HG02885 (cell line): ENCODE measurements at regions not wholly inside any gene's neighbourhood (a gene's known extent, or its start where the extent isn't known, plus 50 kb on each side); places are given as distances from the start of the nearest gene placed in this dataset.

Experiments
- ATAC-seq: cut with Tn5 transposase; IDR thresholded peaks from one replicate; pipeline ENCODE4 v1.9.1; 2021; ENCODE audit warnings: mild to moderate bottlenecking; ENCODE audit not compliant: unreplicated experiment, poor library complexity

DNA sequence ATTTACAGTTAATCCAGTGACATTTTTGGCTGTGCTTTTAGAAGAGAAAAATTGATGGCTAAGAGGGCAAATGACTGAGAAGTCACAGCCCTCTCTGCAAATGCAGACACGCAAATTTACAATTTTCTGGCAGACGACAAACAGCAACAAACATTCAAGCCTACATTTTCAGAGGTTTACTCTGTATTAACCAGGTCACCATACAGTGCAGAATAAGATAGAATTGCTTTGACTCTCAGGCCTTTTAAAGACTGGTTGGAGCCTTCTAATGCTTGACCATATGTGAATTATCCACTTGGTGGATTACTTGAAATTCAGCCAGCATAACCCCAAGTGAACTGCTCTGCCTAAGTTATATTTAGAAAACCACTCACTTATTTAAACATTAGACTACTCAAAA lies 65.5 kb upstream of the FOXN2 start:
- no peak for ATAC-seq

DNA sequence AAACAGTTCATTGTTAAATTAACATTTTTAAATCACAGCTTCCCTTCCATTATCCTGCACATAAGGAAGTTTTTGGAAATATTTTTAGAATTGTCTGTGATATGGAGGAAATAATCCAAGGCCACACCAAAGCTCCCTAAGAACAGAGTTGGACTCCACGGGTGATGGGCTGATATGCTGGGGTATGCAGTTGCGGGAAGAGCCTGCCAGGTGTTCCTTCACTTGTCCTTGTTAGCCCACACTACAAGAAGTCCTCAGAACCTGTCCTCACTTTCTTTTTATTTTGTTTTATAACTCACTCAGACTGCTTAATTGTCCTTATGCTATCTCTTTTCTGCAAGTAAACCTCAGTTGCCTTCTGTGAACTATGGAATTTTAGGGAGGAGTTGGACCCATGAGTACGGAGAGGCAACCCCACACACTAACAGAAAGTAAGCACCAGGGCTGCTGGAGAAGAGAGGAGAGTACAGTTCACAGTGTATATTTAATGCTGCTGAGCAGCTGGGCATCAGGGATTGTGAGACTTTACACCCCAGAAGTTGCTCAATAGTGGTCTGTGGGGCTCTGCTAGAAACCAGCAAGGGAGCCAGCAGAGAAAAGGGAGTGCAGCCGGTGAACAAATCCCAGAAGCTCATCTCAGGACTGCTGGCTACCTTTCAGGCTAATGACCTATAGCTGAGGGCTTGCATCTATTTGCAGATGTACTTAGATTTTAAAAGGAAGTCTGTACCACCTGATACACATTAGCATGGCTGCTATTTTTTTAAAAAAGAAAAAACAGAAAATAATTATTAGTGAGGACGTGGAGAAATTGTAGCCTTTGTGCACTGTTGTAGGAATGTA lies 64.6 kb upstream of the FOXN2 start:
- ATAC-seq, result no peak

DNA sequence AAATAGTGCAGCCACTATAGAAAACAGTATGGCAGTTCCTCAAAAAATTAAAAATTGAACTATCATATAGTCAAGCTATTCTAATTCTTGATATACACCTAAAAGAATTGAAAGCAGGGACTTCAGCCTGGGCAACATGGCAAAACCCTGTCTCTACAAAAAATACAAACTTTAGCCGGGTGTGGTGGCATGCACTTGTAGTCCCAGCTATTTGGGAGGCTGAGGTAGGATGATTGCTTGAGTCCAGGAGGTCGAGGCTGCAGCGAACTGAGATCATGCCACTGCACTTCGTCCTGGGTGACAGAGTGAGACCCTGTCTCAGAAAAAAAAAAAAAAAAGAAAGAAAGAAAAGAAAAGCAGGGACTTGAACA lies 64.0 kb upstream of the FOXN2 start:
- no peak for ATAC-seq

DNA sequence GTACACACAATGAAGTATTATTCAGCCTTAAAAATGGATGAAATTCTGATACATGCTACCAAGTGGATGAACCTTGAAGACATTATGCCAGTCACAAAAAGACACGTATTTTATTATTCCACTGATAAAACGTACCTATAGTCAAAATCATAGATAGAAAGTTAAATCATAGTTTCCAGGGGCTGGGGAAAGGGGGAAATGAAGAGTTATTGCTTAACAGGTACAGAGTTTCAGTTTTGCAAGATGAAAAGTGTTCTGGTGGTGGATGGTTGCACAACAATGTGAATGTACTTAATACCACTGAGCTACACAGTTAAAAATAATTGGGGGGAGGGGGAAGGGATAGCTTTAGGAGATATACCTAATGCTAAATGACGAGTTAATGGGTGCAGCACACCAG lies 63.5 kb upstream of the FOXN2 start:
- ATAC-seq, result peak; percentile 47

DNA sequence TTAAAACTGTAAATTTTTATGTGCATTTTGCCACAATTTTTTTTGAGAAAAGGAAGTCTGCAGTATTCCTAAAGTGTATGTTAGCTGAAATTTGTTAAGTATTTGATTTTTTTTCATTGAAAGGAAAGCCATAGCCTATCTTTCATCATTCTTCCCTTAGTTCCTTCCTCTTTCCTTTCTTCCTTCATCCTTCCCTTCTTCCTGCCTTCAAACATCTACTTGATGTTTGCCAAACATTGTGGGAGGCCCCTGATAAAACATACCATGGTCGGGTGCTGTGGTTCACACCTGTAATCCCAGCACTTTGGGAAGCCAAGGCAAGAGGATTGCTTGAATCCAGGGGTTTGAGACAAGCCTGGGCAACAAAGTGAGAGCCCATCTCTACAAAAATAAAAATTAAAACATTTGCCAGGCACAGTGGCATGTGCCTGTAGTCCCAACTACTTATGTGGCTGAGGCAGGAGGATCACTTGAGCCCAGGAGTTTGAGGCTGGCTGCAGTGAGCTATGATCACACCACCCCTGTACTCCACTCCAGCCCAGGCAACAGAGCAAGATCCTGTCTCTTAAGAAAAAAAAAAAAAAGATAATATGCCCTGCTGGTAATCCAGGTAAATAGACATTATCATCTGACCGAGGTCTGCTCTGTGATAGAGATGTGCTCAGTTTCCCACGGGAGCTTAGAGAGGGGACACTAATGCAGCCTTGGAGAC lies 62.9 kb upstream of the FOXN2 start:
- ATAC-seq, result no peak

DNA sequence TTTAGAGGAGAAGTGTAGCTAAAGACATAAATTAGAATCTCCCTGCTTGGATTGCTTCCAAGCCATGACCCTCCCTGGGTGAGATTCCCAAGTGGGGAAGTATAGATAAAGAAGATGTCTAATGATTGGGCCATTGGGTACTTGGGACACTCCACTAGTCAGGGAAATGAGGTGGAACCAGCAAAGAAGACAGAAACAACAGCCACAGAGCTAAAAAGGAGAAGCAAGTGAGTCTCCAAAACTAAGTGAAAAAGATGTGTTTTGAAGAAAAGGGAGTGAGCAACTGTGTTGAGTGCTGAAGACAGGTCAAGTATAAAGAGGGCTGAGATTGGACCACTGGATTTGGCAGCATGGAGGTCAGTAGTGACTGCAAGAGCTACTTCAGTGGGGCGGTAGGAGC lies 61.2 kb upstream of the FOXN2 start:
- no peak for ATAC-seq

DNA sequence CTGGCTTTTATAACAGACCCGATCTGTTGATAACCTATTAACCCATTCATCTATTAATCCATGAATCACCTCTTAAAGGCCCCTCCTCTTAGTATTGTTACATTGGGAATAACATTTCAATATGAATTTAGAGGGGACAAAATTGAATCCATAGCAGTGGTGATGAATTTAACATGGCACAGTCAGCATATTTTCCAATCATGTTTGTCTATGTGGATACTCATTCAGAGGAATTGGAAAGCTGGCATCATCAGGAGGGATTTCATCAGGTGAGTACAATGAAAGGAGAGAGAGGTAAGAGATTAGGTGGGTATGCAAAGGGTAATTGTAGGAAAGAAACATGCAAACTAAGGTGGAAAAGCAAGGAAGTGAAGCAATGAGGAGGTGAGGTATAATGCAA lies 59.6 kb upstream of the FOXN2 start:
- ATAC-seq, result no peak

DNA sequence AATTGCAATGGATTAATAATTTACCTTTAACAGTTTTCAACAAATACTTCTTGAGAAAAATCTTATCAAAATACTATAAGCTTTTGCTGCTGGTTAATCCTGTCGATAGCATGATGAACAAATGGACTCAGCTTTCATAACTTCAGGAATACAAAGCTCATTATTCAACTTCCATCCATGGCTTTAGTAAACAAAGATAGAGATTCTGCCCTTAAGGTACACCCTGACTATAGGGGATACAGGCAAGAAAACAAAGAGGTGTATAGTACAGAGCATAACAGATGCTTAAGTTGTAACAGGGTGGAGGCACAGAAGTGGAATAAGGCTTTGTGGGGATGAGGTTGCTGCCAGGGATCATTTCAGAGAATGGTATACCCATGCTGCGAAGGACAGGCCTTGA lies 57.0 kb upstream of the FOXN2 start:
- no peak for ATAC-seq

DNA sequence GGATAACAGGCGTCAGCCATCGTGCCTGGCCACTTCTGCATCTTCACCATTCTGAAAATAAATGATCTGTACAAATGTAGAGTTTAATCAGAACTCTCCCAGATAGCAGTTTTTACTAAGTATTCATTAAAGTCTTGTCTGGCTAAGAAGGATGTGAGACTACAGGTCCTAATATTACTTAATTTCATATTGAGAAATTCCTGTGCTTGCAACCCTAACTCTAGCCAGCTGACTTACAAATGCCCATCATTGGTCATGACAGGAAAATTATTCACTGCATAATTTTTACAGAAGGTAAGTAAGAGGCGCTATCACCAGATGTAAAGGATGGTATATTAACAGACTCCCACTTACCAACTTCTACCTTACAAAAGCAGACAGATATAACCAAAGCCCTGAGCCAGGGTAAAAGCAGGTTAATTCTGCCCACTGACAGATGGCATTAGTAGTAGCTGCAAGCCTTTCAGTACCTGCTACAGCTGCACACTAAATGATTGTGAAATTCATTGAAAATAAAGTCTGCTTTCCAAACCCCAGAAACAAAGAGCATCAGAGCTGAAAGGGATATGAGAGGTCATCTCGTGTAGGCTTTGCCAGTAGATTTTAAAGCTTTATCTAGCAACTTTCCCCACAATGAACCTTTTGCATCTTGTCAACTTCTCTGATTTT lies 55.9 kb upstream of the FOXN2 start:
- ATAC-seq, result no peak

DNA sequence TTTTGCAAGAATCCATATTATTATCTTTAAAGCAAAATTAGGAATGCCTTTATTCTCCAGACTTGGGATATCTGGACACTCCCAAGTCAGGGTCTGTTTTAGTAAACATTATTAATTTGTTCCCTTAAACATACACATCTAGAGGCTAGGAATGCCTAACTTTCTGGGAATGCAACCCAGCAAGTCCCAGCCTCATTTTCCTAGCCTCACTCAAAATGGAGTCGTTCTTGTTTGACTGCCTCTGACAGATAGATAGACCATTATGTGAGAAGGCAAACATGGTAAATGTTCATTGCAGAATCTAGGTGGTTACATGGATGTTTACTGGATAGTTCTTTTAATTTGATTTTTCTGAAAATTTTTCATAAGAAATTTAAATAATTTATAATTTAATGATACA lies 54.7 kb upstream of the FOXN2 start:
- ATAC-seq, result no peak

DNA sequence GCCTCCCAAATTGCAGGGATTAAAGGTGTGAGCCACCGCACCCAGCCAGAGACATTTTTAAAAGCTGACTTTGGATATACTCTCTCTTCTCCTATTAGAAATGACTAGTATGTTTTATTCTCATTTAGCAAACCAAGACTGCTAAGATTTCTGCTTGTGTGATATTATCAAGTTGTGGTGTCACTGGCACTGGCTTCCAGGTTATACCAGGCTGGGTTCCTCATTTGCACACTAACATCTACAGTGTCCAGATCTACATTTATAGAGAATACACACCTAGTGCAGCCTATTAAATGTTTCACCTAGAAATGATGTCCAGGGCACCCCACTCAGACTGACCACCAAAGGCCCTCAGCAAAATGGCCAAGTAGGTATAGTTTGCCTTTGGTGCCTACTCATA lies 49.9 kb upstream of the FOXN2 start:
- no peak for ATAC-seq
